ENCODE measurements at regions not wholly inside any gene's neighbourhood (a gene's known extent, or its start where the extent isn't known, plus 50 kb on each side); places are given as distances from the start of the nearest gene placed in this dataset.

DNA sequence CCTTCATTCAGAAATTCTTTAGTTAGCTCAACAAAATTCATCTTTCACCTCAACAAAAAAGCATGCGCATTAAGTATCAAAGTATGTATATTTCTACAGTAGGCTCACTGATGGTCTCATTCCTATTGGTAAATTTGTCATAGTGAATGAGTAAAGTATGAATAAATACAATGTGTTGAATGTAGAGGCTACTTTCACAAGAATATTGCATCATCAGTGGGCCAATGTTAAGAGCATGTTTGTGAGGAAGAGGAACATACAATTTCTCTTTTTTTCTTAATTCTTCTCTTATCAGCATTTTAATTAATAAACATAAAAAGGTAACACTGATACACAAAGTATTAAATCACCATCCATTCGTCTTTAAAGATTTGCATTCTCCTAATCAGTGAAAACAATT lies 505.1 kb downstream of the CETN3 start:
- no peak for DNase-seq

GRCh38 chr5:89901983-89902382 lies 507.6 kb downstream of the CETN3 start:
- no peak for DNase-seq

GRCh38 chr5:89901346-89901745 lies 508.2 kb downstream of the CETN3 start:
- DNase-seq, result no peak

DNA sequence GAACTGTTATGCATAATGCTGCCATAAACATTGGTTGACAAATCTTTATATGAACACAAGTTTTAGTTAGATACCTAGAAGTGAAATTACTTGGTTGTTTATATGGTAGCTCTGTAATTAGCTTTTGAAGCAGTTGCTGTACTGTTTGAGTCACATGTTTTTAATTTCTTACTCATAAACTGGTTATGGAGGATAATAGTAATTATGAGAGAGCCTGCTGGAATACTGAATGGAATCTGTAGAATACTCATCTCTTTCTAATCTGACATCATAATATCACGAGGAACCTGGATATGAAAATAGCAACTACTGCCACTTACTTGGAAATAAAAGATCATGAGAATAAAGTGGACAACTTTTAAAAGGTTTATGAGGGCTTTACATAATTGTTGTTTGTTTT lies 509.2 kb downstream of the CETN3 start:
- no peak for DNase-seq

- no peak for DNase-seq
Observed at GRCh38 chr5:89899559-89899958, 510.0 kb downstream of the CETN3 start.

DNA sequence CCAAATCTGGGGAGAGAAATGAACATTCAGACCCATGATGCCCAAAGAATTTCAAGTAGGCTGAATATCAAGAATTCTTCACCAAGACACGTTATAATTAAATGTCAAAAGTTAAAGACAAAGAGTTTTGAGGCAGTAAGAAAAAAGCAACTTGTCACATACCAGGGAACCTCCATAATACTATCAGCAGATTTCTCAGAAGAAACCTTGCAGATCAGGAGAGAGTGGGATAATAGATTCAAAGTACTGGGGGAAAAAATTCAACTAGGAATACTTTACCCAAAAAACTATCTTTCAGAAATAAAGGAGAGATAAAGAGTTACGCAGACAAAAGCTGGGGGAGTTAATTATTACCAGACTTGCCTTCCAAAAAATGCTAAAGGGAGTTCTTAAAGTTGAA lies 516.0 kb downstream of the CETN3 start:
- DNase-seq, result no peak

DNA sequence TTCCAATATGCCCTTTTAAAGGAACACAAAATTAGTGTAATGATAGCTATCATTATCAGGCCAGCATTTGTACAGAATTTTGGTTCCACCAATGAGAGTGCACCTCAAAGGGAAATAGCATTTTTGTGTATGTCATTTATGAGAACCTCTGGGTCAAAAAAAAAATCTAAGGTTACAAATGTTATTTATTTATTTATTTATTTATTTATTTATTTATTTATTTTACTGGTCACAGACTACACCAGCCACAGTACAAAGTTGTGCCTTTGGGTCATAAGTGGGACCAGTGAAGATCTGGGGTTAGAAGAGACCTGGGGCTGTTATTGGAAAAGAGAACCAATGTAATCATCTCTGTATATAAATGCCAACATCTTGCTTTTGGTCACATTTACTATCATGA lies 523.9 kb downstream of the CETN3 start:
- DNase-seq, result no peak

GRCh38 chr5:89883967-89884366 lies 525.6 kb downstream of the CETN3 start:
- DNase-seq, result no peak

DNA sequence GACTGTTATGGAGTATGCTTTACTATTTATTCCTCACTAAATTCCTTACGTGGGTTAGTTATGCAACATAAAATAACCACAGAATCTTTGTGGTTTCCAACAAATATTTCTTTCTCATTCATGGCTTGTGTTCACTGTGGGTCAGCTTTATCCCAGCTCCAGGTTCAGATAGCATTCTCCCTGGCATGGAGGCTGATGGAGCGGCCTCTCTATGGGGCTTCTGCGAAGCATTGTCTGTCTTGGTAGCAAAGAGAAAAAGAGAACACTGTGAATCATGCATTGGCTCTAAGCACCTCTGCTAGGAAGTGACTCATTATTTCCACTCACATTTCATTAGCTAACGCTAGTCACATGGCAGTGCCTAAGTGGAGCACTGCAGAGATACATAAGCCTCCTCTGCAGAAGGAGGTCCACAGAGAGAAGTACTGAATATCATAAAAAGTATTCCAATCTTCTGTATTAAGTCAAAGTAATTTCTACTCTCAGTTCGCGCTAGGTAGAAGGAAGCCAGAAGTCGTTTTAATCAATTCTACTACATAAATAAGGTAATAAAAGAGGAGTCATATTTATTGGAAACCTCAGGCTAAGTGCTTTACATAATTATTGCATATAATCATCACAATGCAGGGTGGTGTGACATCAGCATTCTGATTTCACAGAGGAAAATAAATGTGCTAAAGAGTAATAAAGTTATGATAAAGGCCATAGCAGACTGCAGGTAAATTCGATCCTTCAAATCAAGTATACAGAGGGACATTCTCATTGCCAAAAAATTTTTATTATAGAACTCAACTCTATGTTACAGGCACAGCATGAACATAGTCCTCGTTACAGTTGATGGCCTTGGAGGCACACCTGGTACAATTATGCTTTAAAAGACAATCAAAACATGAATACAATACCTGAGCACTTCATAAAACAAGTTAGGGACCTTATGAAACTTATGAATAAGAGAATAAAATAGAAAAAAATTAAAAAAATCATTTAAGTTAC lies 531.1 kb downstream of the CETN3 start:
- no peak for DNase-seq

DNA sequence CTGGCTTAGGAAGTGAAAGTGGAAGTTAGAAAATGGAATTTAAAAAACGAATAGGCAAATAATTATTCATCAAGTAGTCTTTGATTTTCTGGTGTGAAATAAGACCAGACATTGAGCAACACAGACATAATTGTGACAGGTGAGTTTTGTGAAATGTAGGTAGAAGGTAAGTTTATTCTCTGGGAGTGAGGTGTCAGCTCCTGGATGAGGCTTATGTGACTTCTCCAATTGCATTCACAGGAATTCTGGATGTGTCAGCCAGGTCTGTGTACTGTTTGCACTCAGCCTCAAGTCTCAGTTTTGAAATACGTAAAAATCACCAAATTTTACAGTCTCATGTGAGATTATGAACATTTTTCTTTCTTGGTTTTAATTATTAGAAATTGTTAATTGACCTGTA lies 537.6 kb downstream of the CETN3 start:
- no peak for DNase-seq

- DNase-seq, result no peak
Observed at GRCh38 chr5:89869346-89869745, 540.2 kb downstream of the CETN3 start.

GRCh38 chr5:89866410-89866809 lies 543.1 kb downstream of the CETN3 start:
- no peak for DNase-seq

DNA sequence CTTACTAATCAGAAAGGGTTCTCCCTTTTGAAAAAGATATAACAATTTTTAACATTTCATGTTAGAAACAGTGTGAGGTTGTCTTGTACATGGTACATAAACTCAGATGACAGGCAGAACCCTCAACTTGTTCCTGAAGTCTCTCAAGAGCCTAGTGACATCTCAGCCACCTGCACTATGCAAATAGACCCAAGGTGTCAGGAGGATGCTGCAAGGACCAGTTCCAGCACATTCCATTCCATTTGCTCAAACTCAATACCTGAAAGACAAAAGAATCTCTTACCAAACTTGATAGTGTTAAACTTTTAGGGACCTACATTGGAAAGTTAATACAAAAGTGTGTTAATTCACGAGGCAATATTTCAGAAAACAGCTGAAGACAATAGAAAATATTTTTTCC lies 544.6 kb downstream of the CETN3 start:
- DNase-seq, result no peak

- DNase-seq, result no peak
Observed at GRCh38 chr5:89857790-89858189, 551.8 kb downstream of the CETN3 start.

DNA sequence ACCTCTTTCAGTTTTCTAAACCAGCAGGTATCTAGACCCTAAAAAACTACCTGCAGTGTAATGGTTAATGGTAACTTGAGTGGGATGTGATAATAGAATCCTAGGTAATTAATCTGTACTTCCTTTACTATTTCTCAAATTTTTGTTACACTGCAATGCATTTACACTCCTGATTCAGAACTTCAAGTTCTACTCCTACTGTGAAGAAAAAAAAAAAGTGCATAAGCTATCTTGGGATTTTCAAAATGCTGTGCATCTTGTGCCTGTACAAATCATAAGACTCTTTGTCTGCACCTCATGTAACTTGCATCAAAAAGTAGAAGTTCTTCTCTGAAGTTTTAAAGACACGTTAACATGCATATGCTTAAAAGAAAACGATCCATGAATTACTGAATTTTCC lies 554.1 kb downstream of the CETN3 start:
- no peak for DNase-seq

GRCh38 chr5:89851911-89852310 lies 557.6 kb downstream of the CETN3 start:
- no peak for DNase-seq

DNA sequence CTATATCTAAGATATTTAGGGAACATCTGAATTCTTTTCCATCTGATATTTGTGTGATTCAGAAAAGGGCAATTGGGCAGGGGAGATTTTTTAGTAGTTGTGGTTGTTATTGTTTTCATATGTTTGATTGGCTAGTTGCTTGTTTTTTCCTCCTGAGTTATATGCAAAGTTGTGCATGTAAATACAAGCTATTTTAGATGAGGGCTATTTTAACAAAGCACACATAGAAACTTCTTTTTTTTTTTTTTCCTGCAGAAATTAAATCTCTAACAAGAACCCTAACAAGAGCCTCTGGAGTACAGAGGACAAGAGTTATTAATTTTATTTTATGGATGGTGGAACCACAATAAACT lies 559.1 kb downstream of the CETN3 start:
- DNase-seq, result no peak

- DNase-seq, result no peak
Observed at GRCh38 chr5:89849830-89850512, 559.6 kb downstream of the CETN3 start.

GRCh38 chr5:89847743-89848142 lies 561.8 kb downstream of the CETN3 start:
- DNase-seq, result no peak

DNA sequence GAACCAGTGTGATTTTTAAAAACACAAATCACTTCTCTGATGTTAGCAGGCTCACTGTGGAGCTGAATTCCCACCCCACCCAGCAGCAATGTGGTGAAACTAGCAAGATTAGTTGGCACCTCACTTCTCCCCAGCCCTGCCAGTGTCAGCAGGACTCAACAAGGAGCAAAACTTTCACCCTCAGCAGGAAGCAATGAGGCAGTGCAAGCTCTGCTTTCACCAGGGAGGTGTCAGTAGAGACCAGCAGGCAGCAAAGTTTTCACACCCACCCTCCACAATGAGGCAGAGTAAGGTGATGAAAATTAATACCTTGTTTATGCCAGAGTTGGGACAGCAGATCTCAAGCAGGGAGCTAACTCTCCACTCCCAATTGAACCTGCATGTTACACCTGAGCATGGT lies 565.0 kb downstream of the CETN3 start:
- no peak for DNase-seq

DNA sequence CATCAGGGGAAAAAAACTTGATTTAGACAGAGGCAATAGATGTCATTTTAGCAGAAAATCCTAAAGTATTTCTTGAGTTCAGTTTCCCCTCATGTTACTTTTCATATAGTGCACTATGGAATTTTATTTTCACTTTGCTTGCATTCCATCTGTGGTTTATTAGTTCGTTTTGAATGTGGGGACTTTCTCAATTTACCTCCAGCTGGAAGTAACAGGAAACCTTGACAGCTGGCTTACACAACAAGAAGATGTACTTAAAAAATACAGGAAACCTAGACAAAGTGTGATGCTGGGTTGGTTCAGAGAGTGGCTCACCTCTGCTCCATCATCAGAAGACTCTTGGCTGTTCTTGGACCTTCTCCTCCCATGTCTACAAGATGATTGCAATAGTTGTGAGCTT lies 567.0 kb downstream of the CETN3 start:
- no peak for DNase-seq

DNA sequence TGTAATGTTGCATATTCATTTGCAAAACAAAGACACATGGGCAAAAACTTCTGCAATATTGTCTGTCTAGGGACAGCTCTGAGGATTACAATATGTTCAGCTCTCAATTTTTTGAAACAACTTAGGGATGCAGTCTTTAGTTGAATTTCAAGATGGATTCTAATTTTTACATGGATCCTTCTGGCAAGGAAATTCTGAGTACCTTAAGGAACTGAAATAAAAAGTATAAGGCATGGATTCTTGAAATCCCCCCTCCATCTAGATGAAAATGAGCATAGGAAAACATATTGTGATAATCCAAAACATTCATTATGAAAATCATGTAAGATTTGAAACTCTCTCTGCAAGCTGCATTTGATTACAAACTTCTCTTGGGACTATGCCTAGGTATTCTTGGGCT lies 568.6 kb downstream of the CETN3 start:
- no peak for DNase-seq

DNA sequence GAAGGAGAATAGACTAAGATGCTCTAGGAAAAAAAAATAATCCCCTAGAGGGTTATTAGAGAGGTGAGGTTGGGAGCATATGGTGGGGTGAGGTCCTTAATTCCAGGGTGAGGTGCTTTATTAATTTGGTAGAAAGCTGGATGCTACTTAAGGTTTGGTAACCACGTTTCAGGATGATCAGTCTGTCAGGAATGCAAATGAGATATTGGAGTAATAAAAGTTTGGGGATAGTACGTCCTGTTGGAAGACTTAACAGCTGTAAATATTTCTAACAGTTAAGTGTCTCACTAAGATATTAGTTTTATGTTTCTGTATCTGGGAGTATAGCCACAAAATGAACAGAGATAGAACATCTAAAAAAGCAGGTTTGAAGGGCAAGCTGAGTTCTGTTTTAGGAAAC lies 578.9 kb downstream of the CETN3 start:
- no peak for DNase-seq

GRCh38 chr5:89827960-89828359 lies 581.6 kb downstream of the CETN3 start:
- DNase-seq, result no peak

GRCh38 chr5:89827359-89827758 lies 582.2 kb downstream of the CETN3 start:
- no peak for DNase-seq

All from CD4-positive, alpha-beta T cell treated with Interleukin-17A for 1 hour (primary cell).